A549 (cell line): ENCODE measurements at regions not wholly inside any gene's neighbourhood (a gene's known extent, or its start where the extent isn't known, plus 50 kb on each side); places are given as distances from the start of the nearest gene placed in this dataset.

Experiments
- ATAC-seq, 2 experiments: fragments of 200-7000 bp in 1 of 2; fragments of >200 bp in 1 of 2; cut with Nextera tagmentation in 1 of 2; cut with Tn5 transposase in 1 of 2; 3 replicates each; pipeline versions ENCODE4 v1.8.0 to v1.9.1; 2018 to 2020; ENCODE audit warnings: mild to moderate bottlenecking in 1 of 2, moderate library complexity in 1 of 2
- CTCF ChIA-PET: fragments of 300-600 bp; sonication (Branson Sonifier 250); formaldehyde crosslinking; extraction: SDS; loops from one replicate; lab custom pipeline; 2021; ENCODE audit warnings: antibody characterized with exemption, inconsistent platforms; lab: Yijun Ruan, JAX
- POLR2A ChIA-PET: fragments of 350-600 bp; formaldehyde crosslinking; extraction: SDS; loops from one replicate; lab custom pipeline; 2021; ENCODE audit warnings: antibody characterized with exemption, inconsistent platforms; lab: Yijun Ruan, JAX
- DNase-seq, 2 experiments: peaks; one replicate each; pipeline versions ENCODE4 v3.0.0 to v3.0.0-alpha.2; 2011 to 2016; ENCODE audit warnings: low read depth in 1 of 2, low spot score in 1 of 2
- FAIRE-seq: peaks from 2 replicates; lab custom pipeline; 2011; peaks lifted over from hg19 to GRCh38; lab: Jason Lieb, UNC
- H3K27ac ChIP-seq, 2 experiments: fragments of >200 bp; sonication (Bioruptor Twin); formaldehyde crosslinking; 3 replicates each; pipeline ENCODE4 v1.5.1; 2016 to 2017
- H3K4me1 ChIP-seq: fragments of >200 bp; sonication (Bioruptor Twin); formaldehyde crosslinking; 3 replicates; pipeline ENCODE4 v1.6.1; 2016
- H3K4me2 ChIP-seq: fragments of >200 bp; sonication (Bioruptor Twin); formaldehyde crosslinking; 3 replicates; pipeline ENCODE4 v1.6.1; 2016
- H3K4me3 ChIP-seq: fragments of >200 bp; sonication (Bioruptor Twin); formaldehyde crosslinking; 3 replicates; pipeline ENCODE4 v1.5.1; 2016
- H3K9me3 ChIP-seq: fragments of >200 bp; sonication (Bioruptor Twin); formaldehyde crosslinking; 3 replicates; pipeline ENCODE4 v1.6.1; 2016
- CEBPB ChIP-seq, 2 experiments: fragments of >200 bp in 1 of 2; sonication (Bioruptor Twin) in 1 of 2; formaldehyde crosslinking in 1 of 2; IDR thresholded peaks; 2 replicates each; pipeline ENCODE4 v1.6.1; 2012 to 2016
- EHMT2 ChIP-seq: fragments of 200-600 bp; sonication (generic); IDR thresholded peaks from 2 replicates; pipeline ENCODE4 v1.6.1; 2016; ENCODE audit warnings: antibody characterized with exemption, low read depth, mild to moderate bottlenecking, moderate library complexity
- FOSB ChIP-seq: fragments of 250-450 bp; sonication (Bioruptor Pico); IDR thresholded peaks from 2 replicates; pipeline ENCODE4 v1.5.0; 2020; ENCODE audit warnings: mild to moderate bottlenecking, moderate library complexity
- FOXS1 ChIP-seq: fragments of 250-450 bp; sonication (Bioruptor Pico); IDR thresholded peaks from 2 replicates; pipeline ENCODE4 v1.5.0; 2020; ENCODE audit warnings: mild to moderate bottlenecking, moderate library complexity
- GATA3 ChIP-seq: IDR thresholded peaks from 2 replicates; pipeline ENCODE4 v1.6.1; 2012; ENCODE audit warnings: borderline replicate concordance
- HEYL ChIP-seq: fragments of 250-450 bp; sonication (Bioruptor Pico); IDR thresholded peaks from 2 replicates; pipeline ENCODE4 v1.8.0; 2021; ENCODE audit warnings: mild to moderate bottlenecking, moderate library complexity
- HOXB13 ChIP-seq: fragments of 250-450 bp; sonication (Bioruptor Pico); IDR thresholded peaks from 2 replicates; pipeline ENCODE4 v1.5.0; 2020; ENCODE audit warnings: low read depth, mild to moderate bottlenecking, moderate library complexity
- HOXB5 ChIP-seq: fragments of 250-450 bp; sonication (Bioruptor Pico); IDR thresholded peaks from 2 replicates; pipeline ENCODE4 v1.5.0; 2020; ENCODE audit warnings: mild to moderate bottlenecking, moderate library complexity
- KDM1A ChIP-seq: fragments of 200-600 bp; sonication (generic); IDR thresholded peaks from 2 replicates; pipeline ENCODE4 v1.6.1; 2016; ENCODE audit warnings: low read depth, mild to moderate bottlenecking
- NFE2L2 ChIP-seq: fragments of 150-350 bp; conservative IDR thresholded peaks from 2 replicates; pipeline ENCODE4 v1.6.1; 2014; ENCODE audit warnings: low read length
- NPAS2 ChIP-seq: fragments of 250-450 bp; sonication (Bioruptor Pico); IDR thresholded peaks from 2 replicates; pipeline ENCODE4 v1.8.0; 2022; ENCODE audit warnings: mild to moderate bottlenecking, moderate library complexity, borderline replicate concordance
- NR3C1 ChIP-seq: fragments of >200 bp; sonication (Bioruptor Twin); formaldehyde crosslinking; IDR thresholded peaks from 3 replicates; pipeline ENCODE4 v1.6.1; 2017
- PHF8 ChIP-seq: fragments of 200-600 bp; sonication (generic); IDR thresholded peaks from 2 replicates; pipeline ENCODE4 v1.6.1; 2016; ENCODE audit warnings: low read depth, mild to moderate bottlenecking, antibody characterized with exemption, moderate library complexity, borderline replicate concordance
- RAD21 ChIP-seq, 2 experiments: fragments of >200 bp in 1 of 2; sonication (Bioruptor Twin) in 1 of 2; formaldehyde crosslinking in 1 of 2; IDR thresholded peaks in 1 of 2; conservative IDR thresholded peaks in 1 of 2; 2 replicates in 1 of 2; 3 replicates in 1 of 2; pipeline ENCODE4 v1.6.1; 2012 to 2018; ENCODE audit warnings: inconsistent platforms in 1 of 2
- RFX5 ChIP-seq: fragments of 450-650 bp; IDR thresholded peaks from 2 replicates; pipeline ENCODE4 v1.7.1; 2014; ENCODE audit warnings: antibody characterized with exemption, mild to moderate bottlenecking, moderate library complexity
- RNF2 ChIP-seq: fragments of 200-600 bp; sonication (generic); IDR thresholded peaks from 2 replicates; pipeline ENCODE4 v1.6.1; 2016; ENCODE audit warnings: low read depth, mild to moderate bottlenecking, antibody characterized with exemption, moderate library complexity, borderline replicate concordance
- SMC3 ChIP-seq: fragments of >200 bp; sonication (Bioruptor Twin); formaldehyde crosslinking; IDR thresholded peaks from 3 replicates; pipeline ENCODE4 v1.6.1; 2018; ENCODE audit warnings: inconsistent platforms
- TP53 ChIP-seq: fragments of 250-450 bp; sonication (Bioruptor Pico); IDR thresholded peaks from 2 replicates; pipeline ENCODE4 v1.5.0; 2021; ENCODE audit warnings: mild to moderate bottlenecking, moderate library complexity
- ZFP36 ChIP-seq: fragments of 450-650 bp; IDR thresholded peaks from 2 replicates; pipeline ENCODE4 v1.6.1; 2014; ENCODE audit warnings: borderline replicate concordance; ENCODE audit not compliant: partially characterized antibody
- WGBS: methylation state at CpG from one replicate; pipeline ENCODE4 v1.1.6; 2017; ENCODE audit errors: missing lambda C conversion rate; 5-methylcytosine and 5-hydroxymethylcytosine counted together
- TF ChIP-seq, protein P1 (sequence below): IDR thresholded peaks from 2 replicates; pipeline ENCODE4 v1.6.1; 2012
- TF ChIP-seq, protein P2 (sequence below): fragments of 250-450 bp; sonication (Bioruptor Pico); IDR thresholded peaks from 2 replicates; pipeline ENCODE4 v1.5.0; 2021; ENCODE audit warnings: mild to moderate bottlenecking, moderate library complexity, borderline replicate concordance
- TF ChIP-seq, protein P3 (sequence below): fragments of 250-450 bp; sonication (Bioruptor Pico); IDR thresholded peaks from 2 replicates; pipeline ENCODE4 v1.5.0; 2020; ENCODE audit warnings: low read depth, mild to moderate bottlenecking, moderate library complexity
- TF ChIP-seq, protein P4 (sequence below): fragments of >200 bp; sonication (Bioruptor Twin); formaldehyde crosslinking; IDR thresholded peaks from 3 replicates; pipeline ENCODE4 v1.5.1; 2016
- TF ChIP-seq, protein P5 (sequence below): fragments of 450-650 bp; IDR thresholded peaks from 2 replicates; pipeline ENCODE4 v1.6.1; 2014; ENCODE audit warnings: antibody characterized with exemption

DNA sequence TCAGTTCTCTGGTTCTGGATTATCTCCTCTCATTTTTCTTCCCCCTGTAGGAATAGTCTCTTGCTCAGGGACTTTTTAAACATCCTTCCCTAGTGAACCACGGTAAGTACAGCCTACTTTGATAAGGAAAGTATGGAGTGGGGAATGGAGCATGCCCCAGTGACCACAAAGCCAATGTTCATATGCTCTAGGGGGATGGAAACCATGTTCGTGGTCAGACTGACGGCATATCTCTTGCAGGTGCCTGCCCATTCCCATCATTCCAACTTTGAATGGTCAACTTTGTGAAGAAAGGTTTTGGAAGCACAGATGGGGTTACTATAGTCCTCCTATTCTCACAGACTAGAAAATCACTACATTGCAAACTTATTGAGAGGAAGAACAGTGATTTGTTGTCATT is 332.5 kb upstream of the NCAM1 start:
- Histone ChIP-seq H3K4me3 (no peak overlapping the region), H3K4me2 (no peak overlapping the region), H3K9me3 (no peaks in the 10 kb centered on the region), H3K27ac (no peak overlapping the region), H3K4me1 (no peaks in the 10 kb centered on the region)
- no peak for ATAC-seq
- WGBS, result 0% methylated on average over 3 of the region's 3 CpGs
- ChIA-PET POLR2A (no interaction called here), CTCF (no interaction called here)
- FAIRE-seq, result no peak
- TF ChIP-seq, protein P1, sequence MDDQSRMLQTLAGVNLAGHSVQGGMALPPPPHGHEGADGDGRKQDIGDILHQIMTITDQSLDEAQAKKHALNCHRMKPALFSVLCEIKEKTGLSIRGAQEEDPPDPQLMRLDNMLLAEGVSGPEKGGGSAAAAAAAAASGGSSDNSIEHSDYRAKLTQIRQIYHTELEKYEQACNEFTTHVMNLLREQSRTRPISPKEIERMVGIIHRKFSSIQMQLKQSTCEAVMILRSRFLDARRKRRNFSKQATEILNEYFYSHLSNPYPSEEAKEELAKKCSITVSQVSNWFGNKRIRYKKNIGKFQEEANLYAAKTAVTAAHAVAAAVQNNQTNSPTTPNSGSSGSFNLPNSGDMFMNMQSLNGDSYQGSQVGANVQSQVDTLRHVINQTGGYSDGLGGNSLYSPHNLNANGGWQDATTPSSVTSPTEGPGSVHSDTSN, result no peak
- TF ChIP-seq, protein P2, sequence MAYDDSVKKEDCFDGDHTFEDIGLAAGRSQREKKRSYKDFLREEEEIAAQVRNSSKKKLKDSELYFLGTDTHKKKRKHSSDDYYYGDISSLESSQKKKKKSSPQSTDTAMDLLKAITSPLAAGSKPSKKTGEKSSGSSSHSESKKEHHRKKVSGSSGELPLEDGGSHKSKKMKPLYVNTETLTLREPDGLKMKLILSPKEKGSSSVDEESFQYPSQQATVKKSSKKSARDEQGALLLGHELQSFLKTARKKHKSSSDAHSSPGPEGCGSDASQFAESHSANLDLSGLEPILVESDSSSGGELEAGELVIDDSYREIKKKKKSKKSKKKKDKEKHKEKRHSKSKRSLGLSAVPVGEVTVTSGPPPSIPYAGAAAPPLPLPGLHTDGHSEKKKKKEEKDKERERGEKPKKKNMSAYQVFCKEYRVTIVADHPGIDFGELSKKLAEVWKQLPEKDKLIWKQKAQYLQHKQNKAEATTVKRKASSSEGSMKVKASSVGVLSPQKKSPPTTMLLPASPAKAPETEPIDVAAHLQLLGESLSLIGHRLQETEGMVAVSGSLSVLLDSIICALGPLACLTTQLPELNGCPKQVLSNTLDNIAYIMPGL (CRISPR knock-in tag), result no peak
- no peak for TF ChIP-seq RFX5
- TF ChIP-seq, protein P3, sequence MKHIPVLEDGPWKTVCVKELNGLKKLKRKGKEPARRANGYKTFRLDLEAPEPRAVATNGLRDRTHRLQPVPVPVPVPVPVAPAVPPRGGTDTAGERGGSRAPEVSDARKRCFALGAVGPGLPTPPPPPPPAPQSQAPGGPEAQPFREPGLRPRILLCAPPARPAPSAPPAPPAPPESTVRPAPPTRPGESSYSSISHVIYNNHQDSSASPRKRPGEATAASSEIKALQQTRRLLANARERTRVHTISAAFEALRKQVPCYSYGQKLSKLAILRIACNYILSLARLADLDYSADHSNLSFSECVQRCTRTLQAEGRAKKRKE (CRISPR knock-in tag), result no peak
- TF ChIP-seq FOXS1 (CRISPR knock-in tag), result no peak
- no peak for TF ChIP-seq PHF8
- TF ChIP-seq GATA3, result no peak
- no peak for TF ChIP-seq NPAS2
- TF ChIP-seq FOSB, result no peak
- TF ChIP-seq EHMT2, result no peak
- no peak for TF ChIP-seq HOXB5 (CRISPR knock-in tag)
- TF ChIP-seq RAD21 (conservative IDR thresholded peaks at IDR 0.05 in 1 of 2, IDR thresholded peaks at IDR 0.05 in 1 of 2), result no peak
- no peak for TF ChIP-seq NR3C1
- TF ChIP-seq TP53 (CRISPR knock-in tag), result no peak
- no peak for TF ChIP-seq CEBPB (IDR thresholded peaks at IDR 0.05)
- TF ChIP-seq HOXB13 (CRISPR knock-in tag), result no peak
- TF ChIP-seq, protein P4, sequence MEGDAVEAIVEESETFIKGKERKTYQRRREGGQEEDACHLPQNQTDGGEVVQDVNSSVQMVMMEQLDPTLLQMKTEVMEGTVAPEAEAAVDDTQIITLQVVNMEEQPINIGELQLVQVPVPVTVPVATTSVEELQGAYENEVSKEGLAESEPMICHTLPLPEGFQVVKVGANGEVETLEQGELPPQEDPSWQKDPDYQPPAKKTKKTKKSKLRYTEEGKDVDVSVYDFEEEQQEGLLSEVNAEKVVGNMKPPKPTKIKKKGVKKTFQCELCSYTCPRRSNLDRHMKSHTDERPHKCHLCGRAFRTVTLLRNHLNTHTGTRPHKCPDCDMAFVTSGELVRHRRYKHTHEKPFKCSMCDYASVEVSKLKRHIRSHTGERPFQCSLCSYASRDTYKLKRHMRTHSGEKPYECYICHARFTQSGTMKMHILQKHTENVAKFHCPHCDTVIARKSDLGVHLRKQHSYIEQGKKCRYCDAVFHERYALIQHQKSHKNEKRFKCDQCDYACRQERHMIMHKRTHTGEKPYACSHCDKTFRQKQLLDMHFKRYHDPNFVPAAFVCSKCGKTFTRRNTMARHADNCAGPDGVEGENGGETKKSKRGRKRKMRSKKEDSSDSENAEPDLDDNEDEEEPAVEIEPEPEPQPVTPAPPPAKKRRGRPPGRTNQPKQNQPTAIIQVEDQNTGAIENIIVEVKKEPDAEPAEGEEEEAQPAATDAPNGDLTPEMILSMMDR, result no peak
- TF ChIP-seq, protein P5, sequence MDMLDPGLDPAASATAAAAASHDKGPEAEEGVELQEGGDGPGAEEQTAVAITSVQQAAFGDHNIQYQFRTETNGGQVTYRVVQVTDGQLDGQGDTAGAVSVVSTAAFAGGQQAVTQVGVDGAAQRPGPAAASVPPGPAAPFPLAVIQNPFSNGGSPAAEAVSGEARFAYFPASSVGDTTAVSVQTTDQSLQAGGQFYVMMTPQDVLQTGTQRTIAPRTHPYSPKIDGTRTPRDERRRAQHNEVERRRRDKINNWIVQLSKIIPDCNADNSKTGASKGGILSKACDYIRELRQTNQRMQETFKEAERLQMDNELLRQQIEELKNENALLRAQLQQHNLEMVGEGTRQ, result no peak
- no peak for DNase-seq

DNA sequence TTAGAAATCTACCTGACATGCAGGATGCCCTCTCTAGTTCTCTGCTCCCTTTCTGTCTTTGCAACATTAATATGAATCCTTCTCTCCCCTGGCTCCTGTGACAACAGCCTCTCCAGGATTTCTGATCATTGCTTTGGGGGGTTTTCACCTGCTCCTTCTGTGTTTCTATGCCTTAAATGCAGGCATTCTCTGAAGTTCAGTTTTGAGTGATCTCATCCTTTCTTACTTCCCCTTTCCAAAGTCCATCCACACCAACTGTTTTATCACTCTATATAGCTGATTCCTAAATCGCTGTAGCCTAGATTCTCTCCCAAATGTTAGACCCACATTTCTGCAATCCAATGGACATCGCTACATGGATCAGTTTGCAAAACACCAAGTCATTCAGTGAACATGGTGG is 330.7 kb upstream of the NCAM1 start:
- H3K4me1 ChIP-seq, result no peaks in the 10 kb centered on the region
- no peak overlapping the region for H3K4me2 ChIP-seq
- no peak overlapping the region for H3K27ac ChIP-seq
- no peak overlapping the region for H3K4me3 ChIP-seq
- no peaks in the 10 kb centered on the region for H3K9me3 ChIP-seq
- ATAC-seq (no peak), DNase-seq (no peak), FAIRE-seq (no peak)
- ChIA-PET CTCF (interaction anchor here (0.6 kb wide), 1 partner anchor 293 kb away, joined by 3 read pairs; no protein-coding TSS in a partner anchor), POLR2A (no interaction called here)
- 8% methylated on average over 2 of the region's 2 CpGs for WGBS
- TF ChIP-seq FOSB (no peak), KDM1A (no peak), NFE2L2 (no peak), SMC3 (no peak), GATA3 (no peak), RNF2 (no peak), NR3C1 (no peak), ZFP36 (no peak), EHMT2 (no peak), HEYL (no peak)
- TF ChIP-seq, protein P2 (CRISPR knock-in tag), result no peak
- TF ChIP-seq, protein P5, result no peak
